GM12878 (cell line): ENCODE measurements at regions not wholly inside any gene's neighbourhood (a gene's known extent, or its start where the extent isn't known, plus 50 kb on each side); places are given as distances from the start of the nearest gene placed in this dataset.

Source experiments
- ATAC-seq: fragments of 200-7000 bp; cut with Tn5 transposase; 3 replicates; pipeline ENCODE4 v1.9.1; 2020; ENCODE audit warnings: mild to moderate bottlenecking, moderate library complexity
- BruUV-seq: library from RNA; stranded (reverse); fragments of 400-500 nt; replicated peaks from 2 replicates; lab custom pipeline; 2021; lab: Mats Ljungman, UMichigan
- CTCF ChIA-PET: fragments of 300-600 bp; sonication (Branson Sonifier 250); formaldehyde crosslinking; extraction: SDS; loops from one replicate; lab custom pipeline; 2021; ENCODE audit warnings: inconsistent platforms; lab: Yijun Ruan, JAX
- POLR2A ChIA-PET: fragments of 350-600 bp; formaldehyde crosslinking; extraction: SDS; loops from one replicate; lab custom pipeline; 2021; ENCODE audit warnings: inconsistent platforms; lab: Charles Lee
- RAD21 ChIA-PET: fragments of 300-600 bp; sonication (Branson Sonifier 250); formaldehyde crosslinking; loops from one replicate; lab custom pipeline; 2023; ENCODE audit warnings: antibody characterized with exemption; ENCODE audit not compliant: unreplicated experiment; lab: Charles Lee
- SMC1A ChIA-PET: fragments of 300-600 bp; sonication (Branson Sonifier 250); formaldehyde crosslinking; loops from one replicate; lab custom pipeline; 2023; ENCODE audit not compliant: unreplicated experiment, uncharacterized antibody; lab: Charles Lee
- DNase-seq: peaks from one replicate; pipeline ENCODE4 v3.0.0-alpha.2; 2011; ENCODE audit warnings: low read depth, low spot score
- FAIRE-seq: peaks from 3 replicates; lab custom pipeline; 2011; peaks lifted over from hg19 to GRCh38; lab: Jason Lieb, UNC
- H2AFZ ChIP-seq: 2 replicates; pipeline ENCODE4 v1.6.0; 2011; ENCODE audit warnings: low read depth, low read length, control low read depth; ENCODE audit not compliant: control insufficient read depth
- H3K27ac ChIP-seq: 2 replicates; pipeline ENCODE4 v1.5.1; 2011; ENCODE audit warnings: control low read depth; ENCODE audit not compliant: control insufficient read depth, insufficient read depth
- H3K27me3 ChIP-seq, 2 experiments: replicated peaks in 1 of 2; 2 replicates each; pipeline versions ENCODE4 v1.6.0 to v1.6.1; 2011; ENCODE audit warnings: low read length in 1 of 2; ENCODE audit not compliant: control insufficient read depth in 2 of 2, insufficient read depth in 2 of 2
- H3K36me3 ChIP-seq, 2 experiments: 2 replicates each; pipeline ENCODE4 v1.5.1; 2011; ENCODE audit warnings: low read length in 1 of 2; ENCODE audit not compliant: control insufficient read depth in 2 of 2, insufficient read depth in 2 of 2
- H3K4me1 ChIP-seq: 2 replicates; pipeline ENCODE4 v1.6.1; 2011; ENCODE audit warnings: mild to moderate bottlenecking, low read length, moderate library complexity, mixed read lengths; ENCODE audit not compliant: control insufficient read depth, insufficient read depth
- H3K4me2 ChIP-seq: 2 replicates; pipeline ENCODE4 v1.6.0; 2011; ENCODE audit warnings: control low read depth; ENCODE audit not compliant: control insufficient read depth, insufficient read depth
- H3K4me3 ChIP-seq: fragments of 200-600 bp; sonication (generic); 2 replicates; pipeline ENCODE4 v1.5.1; 2016
- H3K79me2 ChIP-seq: 2 replicates; pipeline ENCODE4 v1.6.0; 2011; ENCODE audit warnings: low read length; ENCODE audit not compliant: control insufficient read depth, insufficient read depth
- H3K9ac ChIP-seq: 2 replicates; pipeline ENCODE4 v1.8.0; 2011; ENCODE audit warnings: low read length, control low read depth, mixed read lengths; ENCODE audit not compliant: control insufficient read depth, insufficient read depth
- H3K9me3 ChIP-seq: replicated peaks from 3 replicates; pipeline ENCODE4 v1.5.1; 2011; ENCODE audit warnings: mild to moderate bottlenecking, low read length; ENCODE audit not compliant: control insufficient read depth, insufficient read depth
- H4K20me1 ChIP-seq: 2 replicates; pipeline ENCODE4 v1.6.0; 2011; ENCODE audit not compliant: control insufficient read depth, insufficient read depth
- BHLHE40 ChIP-seq, 2 experiments: fragments of 450-650 bp in 1 of 2; IDR thresholded peaks; 2 replicates each; pipeline ENCODE4 v1.6.1; 2011 to 2017; ENCODE audit warnings: low read depth in 2 of 2, borderline replicate concordance in 1 of 2, improper control_type of control experiment in 1 of 2, low read length in 1 of 2, mild to moderate bottlenecking in 1 of 2
- DPF2 ChIP-seq: fragments of 450-650 bp; IDR thresholded peaks from 2 replicates; pipeline ENCODE4 v1.6.1; 2017; ENCODE audit warnings: mild to moderate bottlenecking
- EED ChIP-seq: sonication (generic); IDR thresholded peaks from 2 replicates; pipeline ENCODE4 v1.6.1; 2016; ENCODE audit warnings: antibody characterized with exemption, low read depth
- HDAC6 ChIP-seq: fragments of 200-600 bp; sonication (generic); IDR thresholded peaks from one replicate; pipeline ENCODE4 v1.8.0; 2017; ENCODE audit warnings: antibody characterized with exemption; ENCODE audit not compliant: unreplicated experiment
- IRF3 ChIP-seq: fragments of 450-650 bp; IDR thresholded peaks from 2 replicates; pipeline ENCODE4 v1.6.1; 2014; ENCODE audit warnings: mild to moderate bottlenecking
- JUND ChIP-seq: IDR thresholded peaks from 2 replicates; pipeline ENCODE4 v1.6.1; 2012; ENCODE audit warnings: low read depth, mild to moderate bottlenecking, low read length, improper control_type of control experiment, moderate library complexity
- POLR2AphosphoS2 ChIP-seq: IDR thresholded peaks from 2 replicates; pipeline ENCODE4 v1.6.1; 2011; ENCODE audit warnings: low read depth, mild to moderate bottlenecking, low read length, improper control_type of control experiment, moderate library complexity
- SMAD1 ChIP-seq: fragments of 450-650 bp; IDR thresholded peaks from 2 replicates; pipeline ENCODE4 v1.6.1; 2018; ENCODE audit warnings: mild to moderate bottlenecking, low read depth; ENCODE audit not compliant: partially characterized antibody
- WGBS: methylation state at CpG from one replicate; pipeline ENCODE4 v1.1.6; 2016; ENCODE audit warnings: low lambda C conversion rate; ENCODE audit not compliant: insufficient replicate concordance, insufficient coverage; ENCODE audit errors: missing lambda C conversion rate; 5-methylcytosine and 5-hydroxymethylcytosine counted together
- in situ Hi-C: fragments of 300-500 bp; cut with MboI; formaldehyde crosslinking; loops from 9 replicates; pipeline ENCODE4 v1.14.3; 2018; ENCODE audit warnings: mixed read lengths
- intact Hi-C: fragments of 100-400 bp; cut with micrococcal nuclease; formaldehyde crosslinking; loops from one replicate; pipeline ENCODE4 v1.14.2; 2022; ENCODE audit not compliant: unreplicated experiment
- TF ChIP-seq, protein P1 (sequence below): fragments of 450-650 bp; formaldehyde crosslinking; IDR thresholded peaks from 2 replicates; pipeline ENCODE4 v1.5.0; 2022; ENCODE audit warnings: mild to moderate bottlenecking, missing genetic modification characterization
- TF ChIP-seq, protein P2 (sequence below): fragments of 150-350 bp; IDR thresholded peaks from 2 replicates; pipeline ENCODE4 v1.6.1; 2014; ENCODE audit warnings: mild to moderate bottlenecking, low read depth, low read length
- TF ChIP-seq, protein P3 (sequence below): IDR thresholded peaks from 2 replicates; pipeline ENCODE4 v1.6.1; 2012; ENCODE audit warnings: mild to moderate bottlenecking, low read depth, low read length
- TF ChIP-seq, protein P4 (sequence below): fragments of 450-650 bp; IDR thresholded peaks from 2 replicates; pipeline ENCODE4 v1.6.1; 2018; ENCODE audit warnings: borderline replicate concordance, mild to moderate bottlenecking; ENCODE audit not compliant: partially characterized antibody

- BruUV-seq: no TSS peak
- SMC1A ChIA-PET: no interaction called here
- FAIRE-seq (no peak), ATAC-seq (no peak), DNase-seq (no peak)
- Histone ChIP-seq H3K79me2 (no peaks in the 10 kb centered on the region), H3K27ac (no peak overlapping the region), H3K4me3 (no peak overlapping the region), H2AFZ (no peak overlapping the region), H3K9me3 (no peaks in the 10 kb centered on the region), H3K4me1 (no peaks in the 10 kb centered on the region), H3K27me3 (no peaks in the 10 kb centered on the region), H4K20me1 (no peaks in the 10 kb centered on the region), H3K36me3 (no peaks in the 10 kb centered on the region), H3K9ac (no peak overlapping the region), H3K4me2 (no peak overlapping the region)
- 0% methylated on average over 1 of the region's 1 CpG for WGBS
- in situ Hi-C loops (no loop called here), intact Hi-C loops (no loop called here)
- RAD21 ChIA-PET: no interaction called here
- CTCF ChIA-PET: interaction anchor here (1.0 kb wide), 1 partner anchor 15 kb away, joined by 3 read pairs; no protein-coding TSS in a partner anchor
- POLR2A ChIA-PET: no interaction called here
- TF ChIP-seq SMAD1 (no peak), DPF2 (no peak), JUND (no peak), IRF3 (no peak), POLR2AphosphoS2 (no peak), EED (no peak), HDAC6 (no peak), BHLHE40 (IDR thresholded peaks at IDR 0.05; ENCODE audit: borderline replicate concordance in 1 of 2, low read depth in 2 of 2, low read length in 1 of 2) (no peak)
- TF ChIP-seq, protein P1, sequence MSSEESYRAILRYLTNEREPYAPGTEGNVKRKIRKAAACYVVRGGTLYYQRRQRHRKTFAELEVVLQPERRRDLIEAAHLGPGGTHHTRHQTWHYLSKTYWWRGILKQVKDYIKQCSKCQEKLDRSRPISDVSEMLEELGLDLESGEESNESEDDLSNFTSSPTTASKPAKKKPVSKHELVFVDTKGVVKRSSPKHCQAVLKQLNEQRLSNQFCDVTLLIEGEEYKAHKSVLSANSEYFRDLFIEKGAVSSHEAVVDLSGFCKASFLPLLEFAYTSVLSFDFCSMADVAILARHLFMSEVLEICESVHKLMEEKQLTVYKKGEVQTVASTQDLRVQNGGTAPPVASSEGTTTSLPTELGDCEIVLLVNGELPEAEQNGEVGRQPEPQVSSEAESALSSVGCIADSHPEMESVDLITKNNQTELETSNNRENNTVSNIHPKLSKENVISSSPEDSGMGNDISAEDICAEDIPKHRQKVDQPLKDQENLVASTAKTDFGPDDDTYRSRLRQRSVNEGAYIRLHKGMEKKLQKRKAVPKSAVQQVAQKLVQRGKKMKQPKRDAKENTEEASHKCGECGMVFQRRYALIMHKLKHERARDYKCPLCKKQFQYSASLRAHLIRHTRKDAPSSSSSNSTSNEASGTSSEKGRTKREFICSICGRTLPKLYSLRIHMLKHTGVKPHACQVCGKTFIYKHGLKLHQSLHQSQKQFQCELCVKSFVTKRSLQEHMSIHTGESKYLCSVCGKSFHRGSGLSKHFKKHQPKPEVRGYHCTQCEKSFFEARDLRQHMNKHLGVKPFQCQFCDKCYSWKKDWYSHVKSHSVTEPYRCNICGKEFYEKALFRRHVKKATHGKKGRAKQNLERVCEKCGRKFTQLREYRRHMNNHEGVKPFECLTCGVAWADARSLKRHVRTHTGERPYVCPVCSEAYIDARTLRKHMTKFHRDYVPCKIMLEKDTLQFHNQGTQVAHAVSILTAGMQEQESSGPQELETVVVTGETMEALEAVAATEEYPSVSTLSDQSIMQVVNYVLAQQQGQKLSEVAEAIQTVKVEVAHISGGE: no peak
- TF ChIP-seq, protein P2, sequence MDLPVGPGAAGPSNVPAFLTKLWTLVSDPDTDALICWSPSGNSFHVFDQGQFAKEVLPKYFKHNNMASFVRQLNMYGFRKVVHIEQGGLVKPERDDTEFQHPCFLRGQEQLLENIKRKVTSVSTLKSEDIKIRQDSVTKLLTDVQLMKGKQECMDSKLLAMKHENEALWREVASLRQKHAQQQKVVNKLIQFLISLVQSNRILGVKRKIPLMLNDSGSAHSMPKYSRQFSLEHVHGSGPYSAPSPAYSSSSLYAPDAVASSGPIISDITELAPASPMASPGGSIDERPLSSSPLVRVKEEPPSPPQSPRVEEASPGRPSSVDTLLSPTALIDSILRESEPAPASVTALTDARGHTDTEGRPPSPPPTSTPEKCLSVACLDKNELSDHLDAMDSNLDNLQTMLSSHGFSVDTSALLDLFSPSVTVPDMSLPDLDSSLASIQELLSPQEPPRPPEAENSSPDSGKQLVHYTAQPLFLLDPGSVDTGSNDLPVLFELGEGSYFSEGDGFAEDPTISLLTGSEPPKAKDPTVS: no peak
- TF ChIP-seq, protein P3, sequence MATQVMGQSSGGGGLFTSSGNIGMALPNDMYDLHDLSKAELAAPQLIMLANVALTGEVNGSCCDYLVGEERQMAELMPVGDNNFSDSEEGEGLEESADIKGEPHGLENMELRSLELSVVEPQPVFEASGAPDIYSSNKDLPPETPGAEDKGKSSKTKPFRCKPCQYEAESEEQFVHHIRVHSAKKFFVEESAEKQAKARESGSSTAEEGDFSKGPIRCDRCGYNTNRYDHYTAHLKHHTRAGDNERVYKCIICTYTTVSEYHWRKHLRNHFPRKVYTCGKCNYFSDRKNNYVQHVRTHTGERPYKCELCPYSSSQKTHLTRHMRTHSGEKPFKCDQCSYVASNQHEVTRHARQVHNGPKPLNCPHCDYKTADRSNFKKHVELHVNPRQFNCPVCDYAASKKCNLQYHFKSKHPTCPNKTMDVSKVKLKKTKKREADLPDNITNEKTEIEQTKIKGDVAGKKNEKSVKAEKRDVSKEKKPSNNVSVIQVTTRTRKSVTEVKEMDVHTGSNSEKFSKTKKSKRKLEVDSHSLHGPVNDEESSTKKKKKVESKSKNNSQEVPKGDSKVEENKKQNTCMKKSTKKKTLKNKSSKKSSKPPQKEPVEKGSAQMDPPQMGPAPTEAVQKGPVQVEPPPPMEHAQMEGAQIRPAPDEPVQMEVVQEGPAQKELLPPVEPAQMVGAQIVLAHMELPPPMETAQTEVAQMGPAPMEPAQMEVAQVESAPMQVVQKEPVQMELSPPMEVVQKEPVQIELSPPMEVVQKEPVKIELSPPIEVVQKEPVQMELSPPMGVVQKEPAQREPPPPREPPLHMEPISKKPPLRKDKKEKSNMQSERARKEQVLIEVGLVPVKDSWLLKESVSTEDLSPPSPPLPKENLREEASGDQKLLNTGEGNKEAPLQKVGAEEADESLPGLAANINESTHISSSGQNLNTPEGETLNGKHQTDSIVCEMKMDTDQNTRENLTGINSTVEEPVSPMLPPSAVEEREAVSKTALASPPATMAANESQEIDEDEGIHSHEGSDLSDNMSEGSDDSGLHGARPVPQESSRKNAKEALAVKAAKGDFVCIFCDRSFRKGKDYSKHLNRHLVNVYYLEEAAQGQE: no peak
- TF ChIP-seq, protein P4, sequence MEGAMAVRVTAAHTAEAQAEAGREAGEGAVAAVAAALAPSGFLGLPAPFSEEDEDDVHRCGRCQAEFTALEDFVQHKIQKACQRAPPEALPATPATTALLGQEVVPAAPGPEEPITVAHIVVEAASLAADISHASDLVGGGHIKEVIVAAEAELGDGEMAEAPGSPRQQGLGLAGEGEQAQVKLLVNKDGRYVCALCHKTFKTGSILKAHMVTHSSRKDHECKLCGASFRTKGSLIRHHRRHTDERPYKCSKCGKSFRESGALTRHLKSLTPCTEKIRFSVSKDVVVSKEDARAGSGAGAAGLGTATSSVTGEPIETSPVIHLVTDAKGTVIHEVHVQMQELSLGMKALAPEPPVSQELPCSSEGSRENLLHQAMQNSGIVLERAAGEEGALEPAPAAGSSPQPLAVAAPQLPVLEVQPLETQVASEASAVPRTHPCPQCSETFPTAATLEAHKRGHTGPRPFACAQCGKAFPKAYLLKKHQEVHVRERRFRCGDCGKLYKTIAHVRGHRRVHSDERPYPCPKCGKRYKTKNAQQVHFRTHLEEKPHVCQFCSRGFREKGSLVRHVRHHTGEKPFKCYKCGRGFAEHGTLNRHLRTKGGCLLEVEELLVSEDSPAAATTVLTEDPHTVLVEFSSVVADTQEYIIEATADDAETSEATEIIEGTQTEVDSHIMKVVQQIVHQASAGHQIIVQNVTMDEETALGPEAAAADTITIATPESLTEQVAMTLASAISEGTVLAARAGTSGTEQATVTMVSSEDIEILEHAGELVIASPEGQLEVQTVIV: no peak
Observed at GRCh38 chrX:126718440-126718839, 101.1 kb upstream of the PRR32 start.
